ENCODE measurements at regions not wholly inside any gene's neighbourhood (a gene's known extent, or its start where the extent isn't known, plus 50 kb on each side); places are given as distances from the start of the nearest gene placed in this dataset.

GRCh38 chr11:122317305-122317704, 201.3 kb upstream of the BLID start:
- no peaks in the 10 kb centered on the region for H3K36me3 ChIP-seq
- H3K9me3 ChIP-seq, result no peaks in the 10 kb centered on the region
- no peak overlapping the region for H3K4me3 ChIP-seq
- H3K27ac ChIP-seq, result peak overlapping the region in 3 of 4 donors; percentile 21 to 65 (median 43)
- intact Hi-C loops (cut with DNase I), result no loop called here
- peak; percentile 72 for DNase-seq
- no peaks in the 10 kb centered on the region for H3K27me3 ChIP-seq
- TF ChIP-seq POLR2AphosphoS5 (IDR thresholded peaks at IDR 0.05) (peak in 3 of 4 donors; percentile 56 to 69 (median 64)), EP300 (IDR thresholded peaks at IDR 0.05) (no peak), CTCF (IDR thresholded peaks at IDR 0.05) (no peak)
- H3K4me1 ChIP-seq, result peaks cover 0 to 41% (median 19%) of the 10 kb centered on the region in 4 donors

GRCh38 chr11:122313581-122313980, 197.6 kb upstream of the BLID start:
- 78 to 85% methylated on average over 5 of the region's 5 CpGs for WGBS, 2 donors
- DNase-seq, result no peak
- TF ChIP-seq EP300 (IDR thresholded peaks at IDR 0.05) (no peak), CTCF (IDR thresholded peaks at IDR 0.05) (no peak), POLR2AphosphoS5 (IDR thresholded peaks at IDR 0.05) (no peak), POLR2A (IDR thresholded peaks at IDR 0.05) (no peak)

GRCh38 chr11:122311216-122311755, 195.3 kb upstream of the BLID start:
- DNase-seq, result no peak
- Histone ChIP-seq H3K4me3 (no peak overlapping the region), H3K4me1 (peaks cover 0 to under 1% (median under 1%) of the 10 kb centered on the region in 4 donors), H3K27me3 (no peaks in the 10 kb centered on the region), H3K27ac (peak overlapping the region in 1 of 4 donors; percentile 9), H3K9me3 (no peaks in the 10 kb centered on the region), H3K36me3 (no peaks in the 10 kb centered on the region)
- no peak for TF ChIP-seq POLR2A (IDR thresholded peaks at IDR 0.05)
- WGBS, 2 donors, result 64 to 83% methylated on average over 5 of the region's 5 CpGs
- intact Hi-C loops (cut with DNase I), result no loop called here

More at GRCh38 chr11:122313581-122313980, 197.6 kb upstream of the BLID start:
- intact Hi-C loops (cut with DNase I), result no loop called here
- peaks cover 0 to 23% (median 16%) of the 10 kb centered on the region in 4 donors for H3K4me1 ChIP-seq
- no peak overlapping the region for H3K27ac ChIP-seq
- H3K4me3 ChIP-seq, result no peak overlapping the region
- no peaks in the 10 kb centered on the region for H3K36me3 ChIP-seq
- H3K9me3 ChIP-seq, result no peaks in the 10 kb centered on the region
- H3K27me3 ChIP-seq, result no peaks in the 10 kb centered on the region

- Histone ChIP-seq H3K4me1 (peaks cover 0 to 4% (median 1%) of the 10 kb centered on the region in 4 donors), H3K9me3 (no peaks in the 10 kb centered on the region), H3K27me3 (no peaks in the 10 kb centered on the region), H3K27ac (no peak overlapping the region), H3K36me3 (no peaks in the 10 kb centered on the region), H3K4me3 (no peak overlapping the region)
- intact Hi-C loops (cut with DNase I), result no loop called here
- 71 to 82% methylated on average over 5 of the region's 5 CpGs for WGBS, 2 donors
- TF ChIP-seq POLR2A (IDR thresholded peaks at IDR 0.05) (no peak), EP300 (IDR thresholded peaks at IDR 0.05) (no peak), POLR2AphosphoS5 (IDR thresholded peaks at IDR 0.05) (no peak), CTCF (IDR thresholded peaks at IDR 0.05) (no peak)
- DNase-seq, result no peak
These were observed 194.8 kb upstream of the BLID start for GRCh38 chr11:122310766-122311165.

GRCh38 chr11:122309262-122309925, 193.4 kb upstream of the BLID start:
- DNase-seq, result no peak
- Histone ChIP-seq H3K9me3 (no peaks in the 10 kb centered on the region), H3K4me3 (peak overlapping the region in 3 of 4 donors; percentile 13 to 26 (median 22)), H3K27ac (peak overlapping the region in 1 of 4 donors; percentile 42), H3K4me1 (peaks cover 0 to 17% (median 10%) of the 10 kb centered on the region in 4 donors), H3K27me3 (no peaks in the 10 kb centered on the region), H3K36me3 (no peaks in the 10 kb centered on the region)
- no peak for TF ChIP-seq POLR2AphosphoS5 (IDR thresholded peaks at IDR 0.05)
- TF ChIP-seq POLR2A (IDR thresholded peaks at IDR 0.05), result no peak
- TF ChIP-seq EP300 (IDR thresholded peaks at IDR 0.05), result no peak
- no peak for TF ChIP-seq CTCF (IDR thresholded peaks at IDR 0.05)
- intact Hi-C loops (cut with DNase I), result no loop called here
- WGBS, 2 donors, result 70 to 73% methylated on average over 17 of the region's 17 CpGs
